CD4-positive, alpha-beta memory T cell (primary cell): ENCODE measurements at regions not wholly inside any gene's neighbourhood (a gene's known extent, or its start where the extent isn't known, plus 50 kb on each side); places are given as distances from the start of the nearest gene placed in this dataset.

Experiments
- CTCF ChIA-PET: fragments of 350-600 bp; sonication (Branson Sonifier 250); formaldehyde crosslinking; loops from one replicate; lab custom pipeline; 2021; ENCODE audit warnings: inconsistent platforms; ENCODE audit not compliant: partially characterized antibody; lab: Charles Lee
- POLR2A ChIA-PET: fragments of 350-600 bp; sonication (Branson Sonifier 250); formaldehyde crosslinking; loops from one replicate; lab custom pipeline; 2021; ENCODE audit not compliant: partially characterized antibody; lab: Charles Lee
- DNase-seq, 5 donors: peaks; one replicate each; pipeline versions ENCODE4 v3.0.0 to v3.0.0-alpha.2; 2020 to 2022; ENCODE audit warnings: mixed read lengths in 1 of 5
- H3K27ac ChIP-seq: one replicate; pipeline ENCODE4 v1.7.0; 2013; ENCODE audit warnings: low read depth, low read length
- H3K27me3 ChIP-seq: 2 replicates; pipeline ENCODE4 v1.7.0; 2013; ENCODE audit warnings: mild to moderate bottlenecking, low read length, moderate library complexity; ENCODE audit not compliant: insufficient read depth
- H3K36me3 ChIP-seq: 2 replicates; pipeline ENCODE4 v1.7.0; 2013; ENCODE audit warnings: mild to moderate bottlenecking, low read length, moderate library complexity; ENCODE audit not compliant: insufficient read depth
- H3K4me1 ChIP-seq: 2 replicates; pipeline ENCODE4 v1.7.0; 2013; ENCODE audit warnings: mild to moderate bottlenecking, low read length, moderate library complexity; ENCODE audit not compliant: insufficient read depth
- H3K4me3 ChIP-seq, 2 donors: one replicate each; pipeline ENCODE4 v1.7.0; 2013; ENCODE audit warnings: low read length in 2 of 2, mild to moderate bottlenecking in 1 of 2
- H3K9me3 ChIP-seq, 2 donors: one replicate each; pipeline ENCODE4 v1.7.0; 2013; ENCODE audit warnings: low read length in 2 of 2, control low read depth in 1 of 2; ENCODE audit not compliant: control insufficient read depth in 1 of 2
- H3K27ac Mint-ChIP-seq, 7 donors: one replicate each; pipeline ENCODE4 v1.8.0; 2020 to 2021; ENCODE audit warnings: mixed read lengths in 7 of 7, mild to moderate bottlenecking in 6 of 7, inconsistent platforms in 3 of 7, moderate library complexity in 3 of 7
- H3K27me3 Mint-ChIP-seq, 2 donors: one replicate each; pipeline ENCODE4 v1.8.0; 2020 to 2021; ENCODE audit warnings: mixed read lengths in 2 of 2
- H3K36me3 Mint-ChIP-seq, 2 donors: one replicate each; pipeline ENCODE4 v1.8.0; 2020 to 2021; ENCODE audit warnings: mixed read lengths in 2 of 2, inconsistent platforms in 1 of 2, mild to moderate bottlenecking in 1 of 2
- H3K4me1 Mint-ChIP-seq, 4 donors: one replicate each; pipeline ENCODE4 v1.8.0; 2020 to 2021; ENCODE audit warnings: mixed read lengths in 4 of 4, mild to moderate bottlenecking in 1 of 4
- H3K4me3 Mint-ChIP-seq, 8 donors: one replicate each; pipeline ENCODE4 v1.8.0; 2020 to 2021; ENCODE audit warnings: mixed read lengths in 8 of 8, mild to moderate bottlenecking in 7 of 8, moderate library complexity in 6 of 8, inconsistent platforms in 3 of 8
- H3K9me3 Mint-ChIP-seq, 8 donors: one replicate each; pipeline ENCODE4 v1.8.0; 2020 to 2021; ENCODE audit warnings: mixed read lengths in 8 of 8, mild to moderate bottlenecking in 5 of 8, inconsistent platforms in 3 of 8, moderate library complexity in 1 of 8
- intact Hi-C: fragments of 100-400 bp; cut with micrococcal nuclease; formaldehyde crosslinking; loops from one replicate; pipeline ENCODE4 v1.15.1; 2023

DNA sequence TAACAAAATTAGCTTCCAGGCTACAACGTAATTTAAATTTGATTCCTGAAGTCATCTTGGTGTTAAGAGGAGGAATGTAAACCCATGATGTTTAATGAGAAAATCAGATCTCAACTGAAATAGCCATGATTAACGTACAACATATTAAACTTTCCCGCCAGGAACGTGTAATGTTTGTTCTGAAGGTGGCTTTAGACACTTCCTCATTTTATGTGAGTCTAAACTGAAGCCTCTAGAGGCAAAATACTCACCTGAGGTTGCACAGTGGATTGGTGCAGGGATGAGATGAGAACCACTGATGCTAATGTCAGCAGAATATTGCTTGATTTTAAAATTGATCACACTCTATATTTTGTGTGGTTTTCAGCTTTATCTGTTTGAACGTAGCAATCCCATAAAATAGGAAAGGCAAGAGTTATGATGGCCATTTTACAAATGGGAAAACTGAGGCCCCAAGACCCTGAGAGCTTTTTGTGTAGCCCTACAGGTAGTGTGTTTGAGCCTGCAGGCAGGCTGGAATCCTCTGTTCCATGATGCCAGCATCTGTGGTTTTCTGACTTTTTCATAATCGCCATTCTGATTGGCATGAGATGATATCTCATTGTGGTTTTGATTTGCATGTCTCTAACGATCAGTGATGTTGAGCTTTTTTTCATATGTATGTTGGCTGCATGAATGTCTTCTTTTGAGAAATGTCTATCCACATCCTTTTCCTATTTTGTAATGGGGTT, 243.7 kb upstream of the BMPER start:
- Histone ChIP-seq H3K9me3 (no peaks in the 10 kb centered on the region), H3K27me3 (no peaks in the 10 kb centered on the region), H3K4me1 (no peaks in the 10 kb centered on the region), H3K36me3 (no peaks in the 10 kb centered on the region), H3K27ac (no peak overlapping the region), H3K4me3 (no peak overlapping the region)
- ChIA-PET POLR2A (no interaction called here), CTCF (interaction anchor here (0.7 kb wide), 1 partner anchor 14 kb away, joined by 5 read pairs; no protein-coding TSS in a partner anchor)
- Mint-ChIP-seq H3K27me3 (no peaks in the 10 kb centered on the region), H3K36me3 (peaks cover 14 to 25% of the 10 kb centered on the region in 2 donors), H3K27ac (no peak overlapping the region), H3K4me3 (no peak overlapping the region), H3K4me1 (peaks cover 0 to 6% (median 2%) of the 10 kb centered on the region in 4 donors), H3K9me3 (peaks cover 0 to 4% (median 0%) of the 10 kb centered on the region in 8 donors)
- DNase-seq: no peak
- intact Hi-C loops: no loop called here

DNA sequence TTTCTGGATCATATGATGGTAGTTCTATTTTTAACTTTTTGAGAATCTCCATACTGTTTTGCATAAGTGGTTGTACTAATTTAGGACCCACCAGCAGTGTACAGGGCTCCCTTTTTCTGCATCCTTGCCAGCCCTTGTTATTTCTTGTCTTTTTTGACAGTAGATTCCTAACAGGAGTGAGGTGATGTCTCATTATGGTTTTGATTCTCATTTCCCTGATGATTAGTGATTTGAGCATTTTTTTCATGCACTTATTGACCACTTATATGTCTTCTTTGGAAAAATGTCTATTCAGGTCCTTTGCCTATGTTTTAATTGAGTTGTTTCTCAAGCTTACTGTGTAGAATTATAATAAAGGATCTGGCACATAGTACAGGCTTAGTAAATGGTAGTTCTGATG, 238.8 kb upstream of the BMPER start:
- Mint-ChIP-seq H3K4me3 (no peak overlapping the region), H3K9me3 (peaks cover 0 to 4% (median 0%) of the 10 kb centered on the region in 8 donors), H3K27ac (no peak overlapping the region), H3K4me1 (peaks cover 0 to 4% (median 1%) of the 10 kb centered on the region in 4 donors), H3K27me3 (no peaks in the 10 kb centered on the region), H3K36me3 (peaks cover 7 to 23% of the 10 kb centered on the region in 2 donors)
- no peak overlapping the region for H3K4me3 ChIP-seq
- H3K27me3 ChIP-seq: no peaks in the 10 kb centered on the region
- intact Hi-C loops: no loop called here
- no peaks in the 10 kb centered on the region for H3K36me3 ChIP-seq
- POLR2A ChIA-PET: no interaction called here
- DNase-seq: no peak
- CTCF ChIA-PET: no interaction called here
- no peak overlapping the region for H3K27ac ChIP-seq
- no peaks in the 10 kb centered on the region for H3K4me1 ChIP-seq
- H3K9me3 ChIP-seq: no peaks in the 10 kb centered on the region

DNA sequence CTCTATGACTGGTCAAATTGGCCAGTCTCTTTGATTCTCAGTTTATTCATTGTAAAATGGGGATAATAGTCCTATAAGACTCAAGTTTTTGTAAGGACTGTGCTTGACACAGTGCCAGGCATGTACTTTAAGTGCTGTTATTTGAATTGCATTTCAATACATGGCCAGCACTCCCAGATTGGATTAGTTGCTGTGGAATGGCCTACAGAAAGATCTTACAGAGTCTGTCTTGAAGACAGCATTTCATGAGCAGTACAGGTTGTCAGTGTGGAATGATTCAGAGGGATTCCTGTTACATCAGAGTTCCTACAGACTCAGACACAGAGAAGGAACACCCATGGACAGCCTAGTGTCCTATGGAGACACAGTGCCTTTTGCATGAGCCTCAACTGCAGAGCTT, 238.1 kb upstream of the BMPER start:
- intact Hi-C loops: no loop called here
- ChIA-PET POLR2A (no interaction called here), CTCF (no interaction called here)
- Histone ChIP-seq H3K4me3 (no peak overlapping the region), H3K27me3 (no peaks in the 10 kb centered on the region), H3K36me3 (no peaks in the 10 kb centered on the region), H3K27ac (no peak overlapping the region), H3K4me1 (no peaks in the 10 kb centered on the region), H3K9me3 (no peaks in the 10 kb centered on the region)
- Mint-ChIP-seq H3K27me3 (no peaks in the 10 kb centered on the region), H3K4me1 (no peaks in the 10 kb centered on the region), H3K4me3 (no peak overlapping the region), H3K9me3 (peaks cover 0 to 4% (median 0%) of the 10 kb centered on the region in 8 donors), H3K36me3 (peaks cover 7 to 27% of the 10 kb centered on the region in 2 donors), H3K27ac (no peak overlapping the region)
- no peak for DNase-seq

DNA sequence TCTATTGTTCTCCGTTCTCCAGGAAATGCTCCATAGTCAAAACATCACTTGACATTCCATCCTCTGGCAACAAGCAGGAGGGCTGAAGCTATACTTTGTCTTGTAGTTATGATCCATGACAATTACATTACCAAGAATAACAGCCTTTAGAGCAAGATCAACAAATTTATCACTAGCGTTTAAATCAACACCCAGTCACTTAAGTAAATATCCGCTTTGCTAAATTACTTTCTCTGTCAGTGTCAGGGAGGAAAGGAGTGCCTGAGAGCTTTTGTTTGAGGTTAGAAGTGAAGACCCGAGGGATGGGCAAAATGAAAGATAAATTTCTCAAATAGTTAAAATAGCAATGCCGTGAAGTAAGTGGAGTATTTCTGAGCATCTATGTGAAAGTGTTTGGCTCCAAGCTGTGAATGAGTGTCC, 236.1 kb upstream of the BMPER start:
- peaks cover 6 to 22% of the 10 kb centered on the region in 2 donors for H3K36me3 Mint-ChIP-seq
- no peak overlapping the region for H3K4me3 Mint-ChIP-seq
- H3K27ac Mint-ChIP-seq: no peak overlapping the region
- Histone ChIP-seq H3K9me3 (no peaks in the 10 kb centered on the region), H3K4me3 (no peak overlapping the region), H3K36me3 (no peaks in the 10 kb centered on the region), H3K4me1 (no peaks in the 10 kb centered on the region), H3K27me3 (no peaks in the 10 kb centered on the region), H3K27ac (no peak overlapping the region)
- H3K4me1 Mint-ChIP-seq: no peaks in the 10 kb centered on the region
- H3K27me3 Mint-ChIP-seq: no peaks in the 10 kb centered on the region
- ChIA-PET CTCF (no interaction called here), POLR2A (no interaction called here)
- H3K9me3 Mint-ChIP-seq: peaks cover 0 to 4% (median 0%) of the 10 kb centered on the region in 8 donors
- intact Hi-C loops: no loop called here
- no peak for DNase-seq

DNA sequence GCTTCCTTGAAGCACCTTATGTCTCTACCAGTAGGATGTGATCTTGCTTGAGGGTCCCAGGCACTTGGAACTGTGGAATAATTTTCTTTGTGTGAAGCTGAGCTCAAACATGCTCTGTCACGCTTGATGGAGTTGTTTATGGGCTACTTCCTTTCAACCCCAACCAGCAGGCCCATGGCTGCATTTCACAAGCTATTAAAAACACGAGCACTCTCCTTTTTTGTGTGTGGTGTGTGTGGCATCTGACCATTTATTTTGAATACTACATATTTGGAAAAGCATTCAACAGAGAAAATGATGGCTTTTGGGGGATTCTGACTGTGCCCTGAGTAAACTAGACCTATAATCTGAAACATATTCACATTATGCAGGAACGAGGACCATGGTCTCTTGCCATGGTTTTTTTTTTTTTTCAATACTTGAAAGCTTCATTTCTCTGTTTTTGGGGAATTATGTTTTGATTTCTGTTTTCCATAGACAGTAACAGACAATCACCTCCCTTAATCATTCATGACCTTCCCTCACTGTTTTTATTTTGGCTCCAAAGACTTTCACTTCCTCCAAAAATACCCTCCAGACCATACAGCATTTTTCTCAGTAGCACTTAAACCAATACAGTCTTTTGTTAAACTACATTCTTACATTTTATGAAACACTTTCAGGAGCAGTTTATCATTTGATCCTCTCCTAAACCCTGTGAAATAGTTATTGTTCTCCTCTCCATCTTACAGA, 233.6 kb upstream of the BMPER start:
- intact Hi-C loops: no loop called here
- Histone ChIP-seq H3K27me3 (no peaks in the 10 kb centered on the region), H3K27ac (no peak overlapping the region), H3K4me1 (no peaks in the 10 kb centered on the region), H3K9me3 (no peaks in the 10 kb centered on the region), H3K4me3 (no peak overlapping the region), H3K36me3 (no peaks in the 10 kb centered on the region)
- Mint-ChIP-seq H3K9me3 (no peaks in the 10 kb centered on the region), H3K36me3 (peaks cover 2 to 13% of the 10 kb centered on the region in 2 donors), H3K4me3 (no peak overlapping the region), H3K27ac (no peak overlapping the region), H3K27me3 (no peaks in the 10 kb centered on the region), H3K4me1 (no peaks in the 10 kb centered on the region)
- ChIA-PET CTCF (no interaction called here), POLR2A (no interaction called here)
- DNase-seq: no peak

DNA sequence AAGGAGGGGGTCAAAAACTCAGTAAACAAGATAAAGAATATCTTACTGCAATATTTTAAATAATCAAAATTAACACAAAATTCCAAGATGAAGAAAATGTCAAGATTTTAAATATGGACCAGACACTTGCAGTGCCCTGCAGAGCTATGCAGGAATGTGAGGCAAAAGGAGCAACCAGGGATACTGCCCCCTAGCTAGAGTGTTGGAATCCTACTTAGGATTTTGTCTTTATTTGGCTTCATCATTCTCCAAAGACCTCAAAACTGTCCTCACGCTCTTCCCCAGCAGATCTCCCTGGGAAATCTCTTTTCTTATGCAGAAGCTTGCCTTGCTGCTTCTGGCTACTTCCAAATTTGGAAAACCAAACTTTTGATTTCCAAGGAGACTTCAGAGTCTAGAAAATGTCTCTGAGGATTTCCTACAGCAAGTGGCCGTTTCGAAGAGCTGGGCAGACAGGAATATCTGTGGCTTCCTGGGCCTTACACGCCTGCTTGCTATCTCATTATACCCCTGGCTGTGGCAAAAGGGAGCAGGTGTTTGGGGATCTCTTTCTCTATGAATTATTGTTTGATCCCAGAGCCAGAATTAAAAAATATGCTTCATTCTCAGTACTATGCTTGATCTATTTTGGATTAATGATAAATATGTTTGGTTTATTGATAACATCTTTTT, 232.2 kb upstream of the BMPER start:
- no peaks in the 10 kb centered on the region for H3K27me3 ChIP-seq
- H3K4me1 ChIP-seq: no peaks in the 10 kb centered on the region
- H3K9me3 ChIP-seq: no peaks in the 10 kb centered on the region
- Mint-ChIP-seq H3K9me3 (no peaks in the 10 kb centered on the region), H3K27me3 (no peaks in the 10 kb centered on the region), H3K36me3 (peaks cover 0 to 10% of the 10 kb centered on the region in 2 donors), H3K4me1 (no peaks in the 10 kb centered on the region), H3K4me3 (no peak overlapping the region), H3K27ac (no peak overlapping the region)
- H3K36me3 ChIP-seq: no peaks in the 10 kb centered on the region
- no peak overlapping the region for H3K4me3 ChIP-seq
- ChIA-PET POLR2A (no interaction called here), CTCF (no interaction called here)
- no peak for DNase-seq
- H3K27ac ChIP-seq: no peak overlapping the region
- intact Hi-C loops: no loop called here

DNA sequence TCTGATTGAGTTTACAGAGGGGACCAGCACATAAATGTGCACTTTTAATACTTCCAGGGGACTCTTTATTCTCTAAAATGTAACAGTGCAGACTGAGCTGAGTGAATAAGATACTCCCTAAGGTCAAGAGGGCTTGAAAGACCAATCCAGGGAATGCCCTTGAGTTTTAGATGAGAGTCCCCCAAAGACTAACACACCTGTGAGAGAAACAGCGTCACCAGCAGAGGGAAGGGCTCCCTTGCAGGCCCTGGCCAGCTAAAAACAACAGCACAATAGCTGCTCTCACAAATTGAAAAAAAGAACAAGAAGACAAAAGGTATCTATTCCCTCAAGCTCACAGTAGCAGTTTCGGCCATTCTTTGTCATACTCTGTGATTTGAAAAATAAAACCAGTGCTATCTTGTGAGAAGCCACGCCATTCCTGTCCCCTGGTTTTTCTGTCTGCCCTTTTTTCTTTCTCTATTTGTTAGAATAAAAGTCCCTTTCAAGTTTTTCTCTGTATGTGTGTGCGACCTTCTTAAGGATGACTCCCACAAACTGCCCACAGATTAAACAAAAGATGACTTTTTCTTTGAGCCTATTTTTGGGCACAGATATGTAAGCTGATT, 230.4 kb upstream of the BMPER start:
- H3K36me3 ChIP-seq: no peaks in the 10 kb centered on the region
- no peaks in the 10 kb centered on the region for H3K27me3 ChIP-seq
- peaks cover 0 to 14% (median 5%) of the 10 kb centered on the region in 8 donors for H3K9me3 Mint-ChIP-seq
- H3K4me3 ChIP-seq: no peak overlapping the region
- no peaks in the 10 kb centered on the region for H3K27me3 Mint-ChIP-seq
- intact Hi-C loops: no loop called here
- H3K4me3 Mint-ChIP-seq: no peak overlapping the region
- no peaks in the 10 kb centered on the region for H3K4me1 ChIP-seq
- ChIA-PET POLR2A (no interaction called here), CTCF (no interaction called here)
- H3K27ac Mint-ChIP-seq: no peak overlapping the region
- peaks cover 7 to 15% of the 10 kb centered on the region in 2 donors for H3K36me3 Mint-ChIP-seq
- no peaks in the 10 kb centered on the region for H3K4me1 Mint-ChIP-seq
- no peak for DNase-seq
- H3K9me3 ChIP-seq: no peaks in the 10 kb centered on the region
- no peak overlapping the region for H3K27ac ChIP-seq
